GM19468 (cell line): ENCODE measurements at regions not wholly inside any gene's neighbourhood (a gene's known extent, or its start where the extent isn't known, plus 50 kb on each side); places are given as distances from the start of the nearest gene placed in this dataset.

ENCODE experiments used
- ATAC-seq: cut with Tn5 transposase; IDR thresholded peaks from one replicate; pipeline ENCODE4 v1.9.1; 2021; ENCODE audit warnings: mild to moderate bottlenecking, moderate library complexity, moderate number of reproducible peaks; ENCODE audit not compliant: unreplicated experiment; ENCODE audit errors: extremely low read depth

DNA sequence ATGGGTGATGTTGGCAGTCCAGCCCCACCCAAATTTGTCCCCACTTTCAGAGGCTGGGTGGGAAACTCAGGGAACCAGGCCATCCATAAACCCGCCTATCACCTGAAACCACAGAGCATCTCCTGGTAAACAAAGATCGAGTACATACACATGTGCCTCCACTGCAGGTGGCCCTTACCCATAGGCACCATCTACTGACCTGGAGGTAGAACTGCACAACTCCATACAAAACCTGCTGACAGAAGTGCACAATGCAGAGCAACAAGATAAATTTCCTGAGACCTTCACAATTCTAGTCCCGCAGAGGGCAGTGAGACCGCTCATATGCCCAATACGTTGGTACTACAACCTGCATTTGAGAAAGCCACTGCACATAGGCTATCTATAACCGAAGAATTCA, 856.3 kb downstream of the SUCLG1 start:
- ATAC-seq: no peak

- no peak for ATAC-seq
These were observed 862.3 kb downstream of the SUCLG1 start for GRCh38 chr2:83596592-83597282.

- ATAC-seq: no peak
These were observed 863.2 kb downstream of the SUCLG1 start for GRCh38 chr2:83595926-83596325.

DNA sequence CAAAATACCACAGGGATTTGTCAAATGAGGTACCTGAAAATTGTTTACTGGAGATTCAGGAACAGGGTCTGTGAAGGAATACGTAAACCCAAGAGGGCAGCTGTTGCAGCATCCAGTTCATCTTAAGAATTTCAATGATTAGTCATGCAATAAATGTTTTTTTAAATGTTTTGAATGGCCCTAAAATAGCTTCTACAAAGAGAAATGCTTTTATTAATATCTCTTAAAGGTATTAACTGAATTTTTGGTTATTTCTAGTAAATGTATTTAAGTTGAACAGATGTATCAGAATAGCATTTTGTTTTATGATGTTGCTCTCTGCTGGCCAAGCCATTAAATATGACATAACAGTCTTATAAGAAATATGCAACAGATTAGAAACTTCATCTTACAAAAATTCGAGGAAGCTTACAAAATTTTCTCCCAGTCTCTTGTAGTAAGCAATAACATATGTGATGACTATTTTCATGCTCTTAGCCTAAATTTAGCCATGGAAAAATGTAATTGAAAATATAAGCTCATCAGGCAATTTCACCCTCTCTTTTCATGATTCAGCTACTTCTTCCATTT, 863.9 kb downstream of the SUCLG1 start:
- ATAC-seq: no peak

DNA sequence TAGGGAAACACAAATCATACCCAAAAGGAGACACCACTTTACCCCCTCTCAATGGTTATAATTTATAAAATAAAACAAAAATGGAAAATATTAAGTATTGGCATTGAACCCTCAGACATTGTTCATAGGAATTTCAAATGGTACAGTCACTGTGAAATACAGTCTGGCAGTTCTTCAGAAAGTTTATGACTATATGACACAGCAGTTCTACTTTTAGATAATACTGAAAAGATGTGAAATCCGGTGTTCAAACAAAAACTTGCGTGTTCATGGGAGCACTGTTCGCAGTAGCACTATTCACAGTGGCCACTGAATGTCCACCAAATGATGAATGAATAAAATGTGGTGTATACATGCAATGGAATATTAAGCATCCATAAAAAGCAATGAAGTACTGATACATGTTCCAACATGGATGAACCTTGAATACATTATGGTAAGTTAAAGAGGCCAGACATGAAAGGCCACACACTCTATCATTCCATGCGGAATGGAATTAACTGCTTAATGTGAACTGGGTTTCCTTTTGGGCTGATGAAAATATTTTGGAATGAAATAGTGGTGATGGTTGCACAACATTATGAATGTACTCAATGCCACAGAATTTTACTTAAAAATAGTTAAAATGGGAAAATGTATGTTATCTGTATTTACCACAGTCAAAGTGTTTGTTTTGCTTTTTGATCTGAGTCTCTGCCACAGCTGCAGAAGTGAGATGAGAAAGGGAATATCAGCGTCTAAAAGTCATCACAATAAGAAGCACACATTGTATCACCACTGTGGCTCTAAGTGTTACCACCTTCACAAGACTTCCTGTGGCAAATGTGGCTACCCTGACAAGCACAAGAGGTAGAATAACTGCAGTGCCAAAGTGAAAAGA, 864.6 kb downstream of the SUCLG1 start:
- no peak for ATAC-seq

DNA sequence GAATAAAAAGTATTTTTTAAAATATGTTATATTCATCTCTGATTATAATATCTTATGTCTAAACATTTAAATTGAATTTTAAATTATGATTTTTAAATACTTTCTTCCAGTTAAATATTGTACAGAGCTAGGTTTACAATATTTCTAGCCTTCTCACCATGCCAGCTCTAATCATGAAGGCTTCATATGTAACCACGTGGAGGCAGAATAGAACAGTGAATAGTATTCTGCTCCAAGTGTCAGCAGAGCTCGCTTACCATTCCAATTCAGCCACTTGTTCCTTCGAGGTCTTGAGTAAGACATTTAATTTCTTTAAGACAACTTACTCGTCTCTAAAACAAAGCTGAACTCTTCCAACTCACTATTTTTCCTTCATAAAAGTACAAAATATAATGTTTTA, 871.8 kb downstream of the SUCLG1 start:
- ATAC-seq: no peak

DNA sequence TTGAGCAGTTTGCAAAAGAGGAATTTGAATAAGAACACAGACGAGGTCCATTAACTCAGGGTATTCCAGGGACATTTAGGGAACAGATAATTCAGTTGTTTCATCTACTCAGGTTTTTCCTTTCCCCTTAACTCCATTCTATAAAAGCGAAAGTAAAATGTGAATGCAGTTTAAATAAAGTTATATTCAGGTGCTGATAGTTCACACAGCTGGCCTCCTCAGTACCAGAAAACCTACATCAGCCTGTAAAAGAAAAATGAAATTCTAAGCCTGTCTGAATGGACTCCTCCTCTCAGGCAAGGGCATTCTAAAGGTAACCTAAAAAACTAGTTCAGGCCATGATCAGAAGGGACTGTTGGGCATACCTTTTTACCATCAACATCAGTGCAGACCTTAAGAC, 873.8 kb downstream of the SUCLG1 start:
- ATAC-seq: no peak

DNA sequence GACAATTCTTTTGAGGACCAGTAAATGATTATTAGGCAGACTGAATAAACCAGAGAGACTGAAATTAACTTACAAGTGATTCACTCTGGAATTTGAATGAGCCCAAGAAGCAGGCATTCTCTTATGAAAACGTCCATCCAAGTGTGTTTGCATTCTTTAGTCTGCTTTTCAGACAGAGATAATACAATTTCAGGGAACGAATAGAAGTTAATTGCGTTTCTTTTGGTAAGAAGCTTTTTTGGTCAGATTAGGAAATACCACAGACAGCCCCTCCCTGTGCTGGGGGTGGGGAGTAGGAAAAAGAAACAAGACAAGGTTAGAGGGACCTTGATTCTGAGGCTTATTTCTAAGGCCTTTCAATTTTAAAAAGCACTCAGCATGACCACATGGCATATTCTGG, 874.4 kb downstream of the SUCLG1 start:
- no peak for ATAC-seq

- ATAC-seq: no peak
These were observed 876.5 kb downstream of the SUCLG1 start for GRCh38 chr2:83582589-83582988.

DNA sequence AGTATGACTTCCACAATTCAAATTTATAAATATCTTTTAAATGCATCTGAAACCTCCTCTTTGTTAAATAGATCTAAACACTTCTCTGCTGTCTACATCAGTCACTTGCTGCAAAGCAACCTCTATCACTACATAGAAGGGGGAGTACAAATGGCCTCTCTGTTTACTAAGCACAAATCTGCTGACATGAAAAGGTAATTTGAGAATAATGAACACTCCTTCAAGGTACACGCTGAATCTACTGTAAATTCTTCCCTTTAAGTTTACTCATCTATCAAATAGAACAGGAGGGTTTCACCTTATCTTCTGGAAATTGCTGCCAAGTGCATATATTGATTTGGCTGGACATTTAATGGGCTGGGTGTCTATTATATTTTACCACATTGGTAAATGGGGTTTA, 879.6 kb downstream of the SUCLG1 start:
- ATAC-seq: no peak

- no peak for ATAC-seq
These were observed 880.7 kb downstream of the SUCLG1 start for GRCh38 chr2:83578405-83578804.

- no peak for ATAC-seq
These were observed 884.5 kb downstream of the SUCLG1 start for GRCh38 chr2:83574614-83575013.

DNA sequence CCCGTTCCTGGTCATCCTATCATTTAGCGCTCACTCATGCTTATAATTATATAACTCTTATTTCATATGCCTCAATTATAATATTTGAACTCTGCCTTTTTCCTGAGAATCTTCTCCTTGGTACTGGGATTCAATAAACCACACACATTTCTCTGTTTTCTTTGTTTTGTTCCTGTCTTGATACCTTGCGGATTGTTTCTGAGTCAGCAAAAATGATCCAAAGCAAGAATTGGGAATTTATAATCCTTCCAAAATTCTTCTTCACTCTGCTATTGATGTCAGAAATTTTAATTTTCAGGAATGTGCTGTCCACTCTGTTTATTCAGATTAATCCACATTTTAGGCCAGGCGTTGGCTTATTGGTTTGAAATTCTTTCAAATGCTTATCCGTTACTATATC, 886.0 kb downstream of the SUCLG1 start:
- ATAC-seq: no peak

- ATAC-seq: no peak
These were observed 886.7 kb downstream of the SUCLG1 start for GRCh38 chr2:83572400-83572799.

- no peak for ATAC-seq
These were observed 891.5 kb downstream of the SUCLG1 start for GRCh38 chr2:83567551-83567950.

- ATAC-seq: no peak
These were observed 893.5 kb downstream of the SUCLG1 start for GRCh38 chr2:83565626-83566025.

- ATAC-seq: no peak
These were observed 893.9 kb downstream of the SUCLG1 start for GRCh38 chr2:83565181-83565580.

GRCh38 chr2:83561592-83561991, 897.5 kb downstream of the SUCLG1 start:
- ATAC-seq: no peak

DNA sequence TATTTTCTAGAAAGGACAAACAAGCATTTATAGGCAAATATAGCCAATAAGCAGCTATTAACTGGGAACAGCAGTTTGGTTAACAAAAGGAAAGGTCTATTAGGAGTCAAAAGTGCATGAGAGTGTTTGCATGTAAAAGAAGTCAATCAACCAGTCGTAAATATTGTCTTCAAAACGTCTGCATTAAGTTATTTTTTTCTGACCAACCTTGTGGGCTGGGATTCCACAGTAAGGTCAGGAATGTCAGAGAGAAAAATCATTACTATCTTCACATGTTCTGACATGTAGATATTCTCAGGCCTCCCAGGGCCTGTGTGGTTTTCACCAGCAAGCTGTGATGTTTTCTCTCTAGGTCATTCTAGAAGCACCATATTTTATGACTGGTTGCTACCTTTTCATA, 922.5 kb downstream of the SUCLG1 start:
- no peak for ATAC-seq

GRCh38 chr2:83534416-83534815, 924.7 kb downstream of the SUCLG1 start:
- no peak for ATAC-seq

DNA sequence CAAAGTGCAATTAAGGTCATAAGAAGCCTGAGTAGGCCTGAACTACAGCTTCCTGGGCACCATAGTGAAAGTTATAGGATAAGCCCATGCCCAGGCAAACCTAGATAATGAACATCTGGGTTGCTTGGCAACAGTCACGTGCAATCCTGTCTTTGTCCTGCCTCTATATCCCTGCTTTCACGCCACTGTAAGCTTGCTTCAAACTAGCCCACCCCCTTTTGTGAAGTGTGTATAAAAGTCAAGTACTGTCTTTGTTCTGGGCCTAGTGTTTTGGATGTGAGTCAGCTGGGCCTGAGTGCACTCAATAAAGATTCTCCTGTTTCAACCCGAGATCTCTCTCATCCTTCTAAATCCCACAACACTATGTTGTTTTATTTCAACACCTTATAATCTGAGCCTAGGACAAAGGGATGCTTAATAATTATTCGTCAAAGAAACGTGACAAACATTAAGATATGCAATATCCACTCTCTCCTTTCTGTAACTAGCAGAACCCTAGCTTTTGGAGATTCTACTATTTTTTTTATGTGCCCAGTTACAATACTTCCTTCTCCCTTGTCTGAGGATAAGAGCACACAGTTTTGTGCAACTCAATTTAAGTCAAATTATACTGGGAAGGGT, 927.8 kb downstream of the SUCLG1 start:
- no peak for ATAC-seq
